SK-N-SH (cell line): ENCODE measurements at regions not wholly inside any gene's neighbourhood (a gene's known extent, or its start where the extent isn't known, plus 50 kb on each side); places are given as distances from the start of the nearest gene placed in this dataset.

Source experiments
- ELF1 ChIP-seq: IDR thresholded peaks from 2 replicates; pipeline ENCODE4 v1.4.0; 2012
- FOSL2 ChIP-seq: IDR thresholded peaks from 2 replicates; pipeline ENCODE4 v1.4.0; 2012; ENCODE audit warnings: low read depth, mild to moderate bottlenecking, moderate library complexity, borderline replicate concordance
- FOXJ3 ChIP-seq: sonication (generic); formaldehyde crosslinking; IDR thresholded peaks from 2 replicates; pipeline ENCODE4 v1.5.1; 2020; ENCODE audit warnings: mild to moderate bottlenecking, missing genetic modification reagents
- MEF2A ChIP-seq: IDR thresholded peaks from 2 replicates; pipeline ENCODE4 v1.4.0; 2012; ENCODE audit warnings: low read depth, borderline replicate concordance
- POLR2AphosphoS5 ChIP-seq: IDR thresholded peaks from 2 replicates; pipeline ENCODE4 v1.6.1; 2012; ENCODE audit warnings: low read depth, low read length
- RFX5 ChIP-seq: IDR thresholded peaks from 2 replicates; pipeline ENCODE4 v1.6.1; 2012; ENCODE audit warnings: mild to moderate bottlenecking, improper control_type of control experiment, low read length
- TF ChIP-seq, protein P1 (sequence below): fragments of 200-600 bp; sonication (generic); IDR thresholded peaks from 2 replicates; pipeline ENCODE4 v1.6.1; 2017; ENCODE audit warnings: antibody characterized with exemption, mild to moderate bottlenecking, moderate library complexity

DNA sequence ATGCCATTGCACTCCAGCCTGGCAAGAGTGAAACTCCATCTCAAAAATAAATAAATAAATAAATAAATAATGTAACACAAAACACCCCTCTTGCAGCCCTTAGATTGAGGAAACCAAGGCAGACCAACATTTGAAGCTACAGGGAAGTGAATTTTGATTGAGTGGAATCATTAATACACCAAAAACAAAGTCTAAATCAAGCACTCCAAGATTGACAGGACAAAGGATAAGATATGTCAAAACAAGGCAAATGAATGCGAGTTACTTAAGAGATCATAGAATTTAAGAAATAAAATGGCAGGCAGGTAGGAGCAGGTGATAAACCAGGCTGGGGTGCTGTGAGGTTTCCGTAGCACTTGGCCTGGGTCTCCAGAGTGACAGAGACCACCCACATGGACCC lies 54.9 kb upstream of the RAB12 start:
- TF ChIP-seq, protein P1, sequence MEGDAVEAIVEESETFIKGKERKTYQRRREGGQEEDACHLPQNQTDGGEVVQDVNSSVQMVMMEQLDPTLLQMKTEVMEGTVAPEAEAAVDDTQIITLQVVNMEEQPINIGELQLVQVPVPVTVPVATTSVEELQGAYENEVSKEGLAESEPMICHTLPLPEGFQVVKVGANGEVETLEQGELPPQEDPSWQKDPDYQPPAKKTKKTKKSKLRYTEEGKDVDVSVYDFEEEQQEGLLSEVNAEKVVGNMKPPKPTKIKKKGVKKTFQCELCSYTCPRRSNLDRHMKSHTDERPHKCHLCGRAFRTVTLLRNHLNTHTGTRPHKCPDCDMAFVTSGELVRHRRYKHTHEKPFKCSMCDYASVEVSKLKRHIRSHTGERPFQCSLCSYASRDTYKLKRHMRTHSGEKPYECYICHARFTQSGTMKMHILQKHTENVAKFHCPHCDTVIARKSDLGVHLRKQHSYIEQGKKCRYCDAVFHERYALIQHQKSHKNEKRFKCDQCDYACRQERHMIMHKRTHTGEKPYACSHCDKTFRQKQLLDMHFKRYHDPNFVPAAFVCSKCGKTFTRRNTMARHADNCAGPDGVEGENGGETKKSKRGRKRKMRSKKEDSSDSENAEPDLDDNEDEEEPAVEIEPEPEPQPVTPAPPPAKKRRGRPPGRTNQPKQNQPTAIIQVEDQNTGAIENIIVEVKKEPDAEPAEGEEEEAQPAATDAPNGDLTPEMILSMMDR: no peak
- no peak for TF ChIP-seq FOSL2
- TF ChIP-seq POLR2AphosphoS5: no peak
- no peak for TF ChIP-seq MEF2A
- no peak for TF ChIP-seq ELF1
- no peak for TF ChIP-seq FOXJ3 (CRISPR knock-in tag)
- TF ChIP-seq RFX5: no peak
